ENCODE measurements at regions not wholly inside any gene's neighbourhood (a gene's known extent, or its start where the extent isn't known, plus 50 kb on each side); places are given as distances from the start of the nearest gene placed in this dataset.

DNA sequence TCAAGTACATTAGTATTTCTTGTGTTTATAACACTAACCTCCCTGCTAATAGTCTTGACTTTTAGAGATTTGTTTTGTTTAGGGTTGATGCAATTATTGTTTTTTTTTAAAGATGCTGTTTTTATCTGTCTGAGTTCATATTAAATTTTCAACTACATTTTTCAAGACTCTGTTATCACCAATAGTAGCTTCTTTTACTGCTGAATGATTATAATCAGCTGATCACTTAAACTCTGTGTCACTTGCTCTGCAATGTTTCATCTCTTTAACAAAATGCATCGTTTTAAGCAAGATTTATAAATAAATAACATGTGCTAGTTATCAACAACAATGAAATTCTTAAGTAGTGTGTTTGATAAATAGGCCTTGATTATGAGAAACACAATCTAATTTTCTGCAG lies 920.9 kb upstream of the PCDH20 start:
- H3K4me1 ChIP-seq (ENCODE audit: insufficient read depth): no peaks in the 10 kb centered on the region
- H3K36me3 ChIP-seq: no peaks in the 10 kb centered on the region
- no peak overlapping the region for H3K27ac ChIP-seq
- H3K9me3 ChIP-seq: no peaks in the 10 kb centered on the region
- WGBS, 3 donors: 2 to 12% (median 5%) methylated on average over 1 of the region's 1 CpG
- no peak for DNase-seq
- H3K4me3 ChIP-seq: no peak overlapping the region
- intact Hi-C loops (cut with DNase I): no loop called here
- H3K27me3 ChIP-seq: no peaks in the 10 kb centered on the region
- TF ChIP-seq, protein P1, sequence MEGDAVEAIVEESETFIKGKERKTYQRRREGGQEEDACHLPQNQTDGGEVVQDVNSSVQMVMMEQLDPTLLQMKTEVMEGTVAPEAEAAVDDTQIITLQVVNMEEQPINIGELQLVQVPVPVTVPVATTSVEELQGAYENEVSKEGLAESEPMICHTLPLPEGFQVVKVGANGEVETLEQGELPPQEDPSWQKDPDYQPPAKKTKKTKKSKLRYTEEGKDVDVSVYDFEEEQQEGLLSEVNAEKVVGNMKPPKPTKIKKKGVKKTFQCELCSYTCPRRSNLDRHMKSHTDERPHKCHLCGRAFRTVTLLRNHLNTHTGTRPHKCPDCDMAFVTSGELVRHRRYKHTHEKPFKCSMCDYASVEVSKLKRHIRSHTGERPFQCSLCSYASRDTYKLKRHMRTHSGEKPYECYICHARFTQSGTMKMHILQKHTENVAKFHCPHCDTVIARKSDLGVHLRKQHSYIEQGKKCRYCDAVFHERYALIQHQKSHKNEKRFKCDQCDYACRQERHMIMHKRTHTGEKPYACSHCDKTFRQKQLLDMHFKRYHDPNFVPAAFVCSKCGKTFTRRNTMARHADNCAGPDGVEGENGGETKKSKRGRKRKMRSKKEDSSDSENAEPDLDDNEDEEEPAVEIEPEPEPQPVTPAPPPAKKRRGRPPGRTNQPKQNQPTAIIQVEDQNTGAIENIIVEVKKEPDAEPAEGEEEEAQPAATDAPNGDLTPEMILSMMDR (IDR thresholded peaks at IDR 0.05): no peak
- TF ChIP-seq POLR2A (IDR thresholded peaks at IDR 0.05) (no peak), EP300 (IDR thresholded peaks at IDR 0.05) (no peak)

DNA sequence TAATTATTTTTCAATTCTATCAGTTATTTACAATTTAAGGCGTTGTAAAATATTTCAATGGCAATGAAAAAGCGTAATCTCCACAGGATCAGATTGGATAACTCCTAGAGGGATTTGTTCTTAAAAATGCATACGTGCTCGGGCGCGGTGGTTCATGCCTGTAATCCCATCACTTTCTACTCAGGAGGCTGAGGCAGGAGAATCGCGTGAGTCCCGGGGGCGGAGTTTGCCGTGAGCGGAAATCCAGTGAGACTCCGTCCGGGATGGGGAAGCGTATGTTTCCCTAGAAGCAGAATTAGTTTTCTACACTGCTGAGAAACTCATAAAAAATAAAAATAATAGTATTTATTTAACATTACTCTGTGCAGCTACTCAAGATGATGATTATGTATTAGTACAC lies 917.8 kb upstream of the PCDH20 start:
- H3K27me3 ChIP-seq: no peaks in the 10 kb centered on the region
- no peaks in the 10 kb centered on the region for H3K36me3 ChIP-seq
- H3K27ac ChIP-seq: no peak overlapping the region
- no peak for DNase-seq
- no peaks in the 10 kb centered on the region for H3K4me1 ChIP-seq (ENCODE audit: insufficient read depth)
- no peak overlapping the region for H3K4me3 ChIP-seq
- WGBS, 3 donors: 94 to 97% (median 95%) methylated on average over 15 of the region's 15 CpGs
- H3K9me3 ChIP-seq: no peaks in the 10 kb centered on the region
- intact Hi-C loops (cut with DNase I): no loop called here
- no peak for TF ChIP-seq EP300 (IDR thresholded peaks at IDR 0.05)
- TF ChIP-seq, protein P1 (IDR thresholded peaks at IDR 0.05): no peak
- TF ChIP-seq POLR2A (IDR thresholded peaks at IDR 0.05): no peak

DNA sequence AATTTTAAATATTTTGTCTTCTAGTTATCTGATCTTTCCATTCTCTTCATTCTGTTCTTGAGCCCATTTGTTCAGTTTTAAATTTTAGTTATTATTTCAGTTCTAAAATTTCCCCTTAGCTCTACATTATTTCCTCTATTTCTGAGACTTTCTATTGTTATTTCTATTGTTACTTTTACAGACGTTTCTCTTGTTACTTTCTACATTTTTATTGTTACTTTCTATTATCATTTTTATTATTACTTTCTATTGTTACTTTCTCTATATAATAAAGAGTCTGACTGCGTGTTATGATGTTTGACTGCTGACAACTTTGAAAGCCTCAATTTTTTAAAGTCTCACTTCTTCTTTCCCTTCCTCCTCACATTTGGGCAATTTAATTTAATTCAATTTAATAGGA lies 915.7 kb upstream of the PCDH20 start:
- WGBS, 3 donors: 83 to 89% (median 85%) methylated on average over 2 of the region's 2 CpGs
- H3K27ac ChIP-seq: no peak overlapping the region
- DNase-seq: no peak
- H3K4me1 ChIP-seq (ENCODE audit: insufficient read depth): no peaks in the 10 kb centered on the region
- no peak overlapping the region for H3K4me3 ChIP-seq
- intact Hi-C loops (cut with DNase I): no loop called here
- no peaks in the 10 kb centered on the region for H3K27me3 ChIP-seq
- TF ChIP-seq, protein P1 (IDR thresholded peaks at IDR 0.05): no peak
- no peak for TF ChIP-seq POLR2A (IDR thresholded peaks at IDR 0.05)
- TF ChIP-seq EP300 (IDR thresholded peaks at IDR 0.05): no peak
- H3K9me3 ChIP-seq: no peaks in the 10 kb centered on the region
- no peaks in the 10 kb centered on the region for H3K36me3 ChIP-seq

DNA sequence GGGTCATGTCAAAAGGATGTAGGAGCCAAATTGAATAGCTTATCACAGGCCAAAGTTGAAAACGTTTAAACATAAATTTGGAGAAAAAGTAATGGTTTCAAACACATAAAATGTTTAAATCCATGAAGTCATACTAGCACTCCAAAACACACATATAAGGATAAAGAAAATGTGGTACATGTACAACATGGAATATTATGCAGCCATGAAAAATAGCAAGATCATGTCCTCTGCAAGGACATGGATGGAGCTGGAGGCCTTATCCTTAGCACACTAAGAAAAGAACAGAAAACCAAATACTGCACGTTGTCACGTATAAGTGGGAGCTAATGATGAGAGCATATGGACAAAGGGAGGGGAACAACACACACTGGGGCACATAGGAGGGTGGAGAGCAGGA lies 911.7 kb upstream of the PCDH20 start:
- H3K27ac ChIP-seq: no peak overlapping the region
- intact Hi-C loops (cut with DNase I): no loop called here
- 87 to 88% (median 87%) methylated on average over 3 of the region's 3 CpGs for WGBS, 3 donors
- no peaks in the 10 kb centered on the region for H3K27me3 ChIP-seq
- TF ChIP-seq EP300 (IDR thresholded peaks at IDR 0.05) (no peak), POLR2A (IDR thresholded peaks at IDR 0.05) (no peak)
- TF ChIP-seq, protein P1 (IDR thresholded peaks at IDR 0.05): no peak
- DNase-seq: no peak
- H3K9me3 ChIP-seq: no peaks in the 10 kb centered on the region
- H3K4me1 ChIP-seq (ENCODE audit: insufficient read depth): no peaks in the 10 kb centered on the region
- H3K36me3 ChIP-seq: no peaks in the 10 kb centered on the region
- no peak overlapping the region for H3K4me3 ChIP-seq

DNA sequence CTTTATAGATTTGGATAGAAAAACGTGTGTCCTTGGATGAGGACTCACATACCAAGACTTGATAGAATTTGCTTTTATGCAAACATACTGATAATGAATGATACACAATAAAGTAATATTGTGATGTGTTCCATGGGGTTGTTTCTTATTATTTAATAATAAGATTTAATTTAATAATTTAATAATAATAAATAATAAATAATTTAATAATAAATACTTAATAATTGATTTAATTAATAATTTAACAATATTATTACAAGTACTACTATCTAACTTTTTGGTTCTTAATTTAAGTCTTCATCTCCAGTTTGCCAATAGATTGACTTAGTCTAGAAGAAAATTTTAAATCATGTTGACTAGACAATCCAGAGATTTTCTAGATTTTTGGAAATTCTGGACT lies 909.2 kb upstream of the PCDH20 start:
- no peak overlapping the region for H3K27ac ChIP-seq
- intact Hi-C loops (cut with DNase I): no loop called here
- DNase-seq: no peak
- no peak overlapping the region for H3K4me3 ChIP-seq
- TF ChIP-seq POLR2A (IDR thresholded peaks at IDR 0.05) (no peak), EP300 (IDR thresholded peaks at IDR 0.05) (no peak)
- TF ChIP-seq, protein P1 (IDR thresholded peaks at IDR 0.05): no peak
- no peaks in the 10 kb centered on the region for H3K9me3 ChIP-seq
- H3K27me3 ChIP-seq: no peaks in the 10 kb centered on the region
- 4 to 15% (median 12%) methylated on average over 1 of the region's 1 CpG for WGBS, 3 donors
- no peaks in the 10 kb centered on the region for H3K4me1 ChIP-seq (ENCODE audit: insufficient read depth)
- H3K36me3 ChIP-seq: no peaks in the 10 kb centered on the region

All from ovary (tissue), 7 donors.